COLO668 (cell line): ENCODE measurements at regions not wholly inside any gene's neighbourhood (a gene's known extent, or its start where the extent isn't known, plus 50 kb on each side); places are given as distances from the start of the nearest gene placed in this dataset.

Source experiments
- DNase-seq: peaks from one replicate; lab custom pipeline; 2025; ENCODE audit not compliant: unreplicated experiment; lab: John Stamatoyannopoulos, UW

GRCh38 chr2:181374781-181375675 is 82.2 kb upstream of the ITGA4 start:
- no peak for DNase-seq

- no peak for DNase-seq
These were observed 80.7 kb upstream of the ITGA4 start for GRCh38 chr2:181376442-181376841.

GRCh38 chr2:181376999-181377398 is 80.2 kb upstream of the ITGA4 start:
- no peak for DNase-seq

GRCh38 chr2:181378491-181378890 is 78.7 kb upstream of the ITGA4 start:
- DNase-seq, result no peak

- no peak for DNase-seq
These were observed 76.6 kb upstream of the ITGA4 start for GRCh38 chr2:181380581-181380980.

- no peak for DNase-seq
These were observed 72.3 kb upstream of the ITGA4 start for GRCh38 chr2:181384923-181385322.

- no peak for DNase-seq
These were observed 67.7 kb upstream of the ITGA4 start for GRCh38 chr2:181389524-181389923.

GRCh38 chr2:181393472-181393871 is 63.7 kb upstream of the ITGA4 start:
- peak; percentile 6 for DNase-seq

- no peak for DNase-seq
These were observed 62.3 kb upstream of the ITGA4 start for GRCh38 chr2:181394741-181395437.

GRCh38 chr2:181395851-181396250 is 61.3 kb upstream of the ITGA4 start:
- DNase-seq, result no peak

GRCh38 chr2:181396256-181397123 is 60.7 kb upstream of the ITGA4 start:
- no peak for DNase-seq

- DNase-seq, result no peak
These were observed 59.9 kb upstream of the ITGA4 start for GRCh38 chr2:181397331-181397730.

GRCh38 chr2:181398000-181398399 is 59.2 kb upstream of the ITGA4 start:
- DNase-seq, result no peak

- DNase-seq, result no peak
These were observed 58.2 kb upstream of the ITGA4 start for GRCh38 chr2:181399027-181399426.

GRCh38 chr2:181404472-181404871 is 52.7 kb upstream of the ITGA4 start:
- no peak for DNase-seq

- no peak for DNase-seq
These were observed 50.0 kb upstream of the ITGA4 start for GRCh38 chr2:181407171-181407570.
